K562 (cell line): ENCODE measurements at regions not wholly inside any gene's neighbourhood (a gene's known extent, or its start where the extent isn't known, plus 50 kb on each side); places are given as distances from the start of the nearest gene placed in this dataset.

Source experiments
- ATAC-seq: fragments of 200-7000 bp; cut with Tn5 transposase; 3 replicates; pipeline ENCODE4 v1.9.1; 2020; ENCODE audit warnings: moderate library complexity
- BruUV-seq: library from RNA; stranded (reverse); fragments of 400-500 nt; replicated peaks from 2 replicates; lab custom pipeline; 2021; lab: Mats Ljungman, UMichigan
- CTCF ChIA-PET: fragments of 300-600 bp; formaldehyde crosslinking; extraction: SDS; loops from one replicate; lab custom pipeline; 2021; ENCODE audit warnings: low intra/inter-chr PET ratio; lab: Yijun Ruan, JAX
- POLR2A ChIA-PET: fragments of 300-600, 350-650 bp; sonication (Branson Sonifier 250); formaldehyde crosslinking; extraction: SDS; loops from one replicate; lab custom pipeline; 2021; ENCODE audit warnings: antibody characterized with exemption, inconsistent platforms; lab: Yijun Ruan, JAX
- DNase-seq, 4 experiments: peaks; one replicate each; pipeline versions ENCODE4 v3.0.0 to v3.0.0-alpha.2; 2011 to 2018; ENCODE audit warnings: low spot score in 3 of 4, mixed read lengths in 3 of 4; ENCODE audit errors: extremely low read depth in 1 of 4
- FAIRE-seq: peaks from 2 replicates; lab custom pipeline; 2011; peaks lifted over from hg19 to GRCh38; lab: Jason Lieb, UNC
- H2AFZ ChIP-seq: 2 replicates; pipeline ENCODE4 v1.6.0; 2011; ENCODE audit warnings: low read depth, low read length, control low read depth, inconsistent platforms
- H3K27ac ChIP-seq: fragments of 200-600 bp; 3 replicates; pipeline ENCODE4 v1.8.0; 2011; ENCODE audit warnings: low read depth, mild to moderate bottlenecking, control low read depth, inconsistent platforms, low read length, moderate library complexity, mixed read lengths; ENCODE audit errors: extremely low read depth
- H3K27me3 ChIP-seq, 2 experiments: fragments of 300-600 bp in 1 of 2; 2 replicates in 1 of 2; 3 replicates in 1 of 2; pipeline versions ENCODE4 v1.6.0 to v1.8.0; 2011; ENCODE audit warnings: inconsistent platforms in 2 of 2, low read length in 2 of 2, mild to moderate bottlenecking in 1 of 2, mixed read lengths in 1 of 2, moderate library complexity in 1 of 2; ENCODE audit not compliant: control insufficient read depth in 2 of 2, insufficient read depth in 2 of 2
- H3K36me3 ChIP-seq: fragments of 300-600 bp; 3 replicates; pipeline ENCODE4 v1.8.0; 2011; ENCODE audit warnings: mild to moderate bottlenecking, low read length, inconsistent platforms; ENCODE audit not compliant: control insufficient read depth, insufficient read depth
- H3K4me1 ChIP-seq, 2 experiments: fragments of 200-600 bp in 1 of 2; replicated peaks in 1 of 2; 2 replicates in 1 of 2; 3 replicates in 1 of 2; pipeline versions ENCODE4 v1.5.1 to v1.8.0; 2011; ENCODE audit warnings: inconsistent platforms in 2 of 2, low read length in 2 of 2, mild to moderate bottlenecking in 1 of 2, mixed read lengths in 1 of 2, moderate library complexity in 1 of 2; ENCODE audit not compliant: control insufficient read depth in 2 of 2, insufficient read depth in 2 of 2
- H3K4me2 ChIP-seq: 2 replicates; pipeline ENCODE4 v1.6.1; 2011; ENCODE audit warnings: low read length, control low read depth, inconsistent platforms, mixed read lengths; ENCODE audit not compliant: insufficient read depth
- H3K4me3 ChIP-seq: fragments of 200-600 bp; sonication (generic), shearing (Covaris generic); 2 replicates; pipeline ENCODE4 v1.5.1; 2016; ENCODE audit warnings: control low read depth, inconsistent platforms
- H3K79me2 ChIP-seq: fragments of 200-600 bp; 3 replicates; pipeline ENCODE4 v1.8.0; 2011; ENCODE audit warnings: low read length, inconsistent platforms; ENCODE audit not compliant: control insufficient read depth, insufficient read depth
- H3K9ac ChIP-seq, 2 experiments: 2 replicates each; pipeline versions ENCODE4 v1.6.0 to v1.6.1; 2011; ENCODE audit warnings: low read depth in 2 of 2, low read length in 2 of 2, control low read depth in 1 of 2, inconsistent platforms in 1 of 2, mild to moderate bottlenecking in 1 of 2, mixed read lengths in 1 of 2; ENCODE audit not compliant: insufficient read depth in 1 of 2
- H3K9me1 ChIP-seq: one replicate; pipeline ENCODE4 v1.6.0; 2011; ENCODE audit warnings: inconsistent platforms, mild to moderate bottlenecking, low read length, moderate library complexity; ENCODE audit not compliant: control insufficient read depth, insufficient read depth
- H3K9me3 ChIP-seq: replicated peaks from 2 replicates; pipeline ENCODE4 v1.5.1; 2011; ENCODE audit warnings: low read depth, low read length, inconsistent platforms; ENCODE audit not compliant: control insufficient read depth, insufficient read depth
- H4K20me1 ChIP-seq: replicated peaks from 2 replicates; pipeline ENCODE4 v1.6.1; 2011; ENCODE audit warnings: low read length, inconsistent platforms, mixed read lengths; ENCODE audit not compliant: control insufficient read depth, insufficient read depth
- HMG20A ChIP-seq: fragments of 450-650 bp; formaldehyde crosslinking; conservative IDR thresholded peaks from 2 replicates; pipeline ENCODE4 v1.4.0; 2020; ENCODE audit warnings: mild to moderate bottlenecking, mixed read lengths
- JUND ChIP-seq, 2 experiments: IDR thresholded peaks; 2 replicates in 1 of 2; 3 replicates in 1 of 2; pipeline ENCODE4 v1.6.1; 2011; ENCODE audit warnings: borderline replicate concordance in 2 of 2, low read depth in 2 of 2, low read length in 2 of 2, improper control_type of control experiment in 1 of 2, missing biosample characterization in 1 of 2, missing genetic modification characterization in 1 of 2, missing genetic modification reagents in 1 of 2
- KDM5B ChIP-seq: fragments of 200-600 bp; sonication (generic); IDR thresholded peaks from 2 replicates; pipeline ENCODE4 v1.6.1; 2012; ENCODE audit warnings: low read depth, mild to moderate bottlenecking, moderate library complexity, low read length, control low read depth, inconsistent platforms; ENCODE audit not compliant: insufficient replicate concordance
- NFIX ChIP-seq: fragments of 250-450 bp; sonication (Bioruptor Pico); IDR thresholded peaks from 2 replicates; pipeline ENCODE4 v1.4.0; 2020; ENCODE audit warnings: low read depth, mild to moderate bottlenecking, moderate library complexity
- PTRF ChIP-seq: fragments of 450-650 bp; IDR thresholded peaks from 2 replicates; pipeline ENCODE4 v1.6.1; 2016; ENCODE audit warnings: mild to moderate bottlenecking, missing genetic modification characterization, missing compliant biosample characterization
- SMAD1 ChIP-seq: fragments of 150-350 bp; IDR thresholded peaks from 2 replicates; pipeline ENCODE4 v1.6.1; 2014; ENCODE audit warnings: low read length, low read depth; ENCODE audit not compliant: partially characterized antibody
- SP2 ChIP-seq: IDR thresholded peaks from 2 replicates; pipeline ENCODE4 v1.6.1; 2011; ENCODE audit warnings: mild to moderate bottlenecking, low read depth, low read length, moderate library complexity; ENCODE audit not compliant: poor library complexity, severe bottlenecking; ENCODE audit errors: extremely low read depth
- TGIF2 ChIP-seq: sonication (generic); formaldehyde crosslinking; IDR thresholded peaks from 2 replicates; pipeline ENCODE4 v1.8.1; 2022; ENCODE audit warnings: mild to moderate bottlenecking, missing genetic modification reagents, moderate library complexity
- ZKSCAN1 ChIP-seq: fragments of 150-350 bp; IDR thresholded peaks from 2 replicates; pipeline ENCODE4 v1.6.1; 2016; ENCODE audit warnings: low read depth, low read length
- ZNF695 ChIP-seq: fragments of 450-650 bp; formaldehyde crosslinking; IDR thresholded peaks from 2 replicates; pipeline ENCODE4 v1.4.0; 2020; ENCODE audit warnings: mild to moderate bottlenecking, moderate library complexity
- ZNF76 ChIP-seq: fragments of 250-450 bp; sonication (Bioruptor Pico); IDR thresholded peaks from 2 replicates; pipeline ENCODE4 v1.4.0; 2020; ENCODE audit warnings: mild to moderate bottlenecking, moderate library complexity, borderline replicate concordance
- WGBS: fragments of 100-300 bp; shearing (Covaris generic); methylation state at CpG from one replicate; pipeline ENCODE4 v1.1.6; 2016; ENCODE audit warnings: low coverage, mixed read lengths; ENCODE audit not compliant: insufficient coverage; ENCODE audit errors: missing lambda C conversion rate; 5-methylcytosine and 5-hydroxymethylcytosine counted together
- in situ Hi-C: fragments of 300-500 bp; cut with MboI; formaldehyde crosslinking; loops from 4 replicates; pipeline ENCODE4 v1.15.0; 2018; ENCODE audit warnings: inconsistent platforms, mixed read lengths
- intact Hi-C: fragments of 100-400 bp; cut with micrococcal nuclease; formaldehyde crosslinking; loops from 2 replicates; pipeline ENCODE4 v1.14.2; 2022
- TF ChIP-seq, protein P1 (sequence below), 2 experiments: fragments of 450-650 bp in 1 of 2; IDR thresholded peaks; 2 replicates each; pipeline ENCODE4 v1.6.1; 2011 to 2017; ENCODE audit warnings: low read depth in 2 of 2, antibody characterized with exemption in 1 of 2, borderline replicate concordance in 1 of 2, low read length in 1 of 2, mild to moderate bottlenecking in 1 of 2, mixed read lengths in 1 of 2; ENCODE audit not compliant: control insufficient read depth in 1 of 2

DNA sequence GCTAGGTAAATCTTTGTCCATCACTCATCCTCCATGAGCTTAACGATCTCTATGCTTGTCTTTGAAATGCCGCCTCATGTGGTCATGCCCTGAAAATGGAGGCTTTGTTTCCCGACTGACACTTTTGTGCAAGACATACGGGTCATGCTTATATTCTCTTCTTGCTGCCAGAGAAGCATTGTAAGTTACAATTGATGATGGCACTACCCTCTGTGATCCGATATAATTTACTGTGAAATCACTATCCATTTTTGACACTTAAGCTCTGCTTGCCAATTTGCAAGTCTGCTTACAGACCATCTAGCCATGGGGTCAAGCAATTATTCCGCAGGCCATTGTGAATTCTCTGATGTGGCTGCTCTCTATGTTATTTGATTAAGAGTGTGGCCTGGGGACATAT is 650.0 kb downstream of the FLRT2 start (continued):
- TF ChIP-seq, protein P1, sequence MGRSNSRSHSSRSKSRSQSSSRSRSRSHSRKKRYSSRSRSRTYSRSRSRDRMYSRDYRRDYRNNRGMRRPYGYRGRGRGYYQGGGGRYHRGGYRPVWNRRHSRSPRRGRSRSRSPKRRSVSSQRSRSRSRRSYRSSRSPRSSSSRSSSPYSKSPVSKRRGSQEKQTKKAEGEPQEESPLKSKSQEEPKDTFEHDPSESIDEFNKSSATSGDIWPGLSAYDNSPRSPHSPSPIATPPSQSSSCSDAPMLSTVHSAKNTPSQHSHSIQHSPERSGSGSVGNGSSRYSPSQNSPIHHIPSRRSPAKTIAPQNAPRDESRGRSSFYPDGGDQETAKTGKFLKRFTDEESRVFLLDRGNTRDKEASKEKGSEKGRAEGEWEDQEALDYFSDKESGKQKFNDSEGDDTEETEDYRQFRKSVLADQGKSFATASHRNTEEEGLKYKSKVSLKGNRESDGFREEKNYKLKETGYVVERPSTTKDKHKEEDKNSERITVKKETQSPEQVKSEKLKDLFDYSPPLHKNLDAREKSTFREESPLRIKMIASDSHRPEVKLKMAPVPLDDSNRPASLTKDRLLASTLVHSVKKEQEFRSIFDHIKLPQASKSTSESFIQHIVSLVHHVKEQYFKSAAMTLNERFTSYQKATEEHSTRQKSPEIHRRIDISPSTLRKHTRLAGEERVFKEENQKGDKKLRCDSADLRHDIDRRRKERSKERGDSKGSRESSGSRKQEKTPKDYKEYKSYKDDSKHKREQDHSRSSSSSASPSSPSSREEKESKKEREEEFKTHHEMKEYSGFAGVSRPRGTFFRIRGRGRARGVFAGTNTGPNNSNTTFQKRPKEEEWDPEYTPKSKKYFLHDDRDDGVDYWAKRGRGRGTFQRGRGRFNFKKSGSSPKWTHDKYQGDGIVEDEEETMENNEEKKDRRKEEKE (IDR thresholded peaks at IDR 0.05; ENCODE audit: borderline replicate concordance in 1 of 2, control insufficient read depth in 1 of 2, low read depth in 2 of 2, low read length in 1 of 2) = no peak
- TF ChIP-seq PTRF (tag) (no peak), ZNF76 (CRISPR knock-in tag) (no peak)

- POLR2A ChIA-PET = no interaction called here
Observed at GRCh38 chr14:86168371-86168770, 638.4 kb downstream of the FLRT2 start.

More at GRCh38 chr14:86168371-86168770, 638.4 kb downstream of the FLRT2 start:
- no peaks in the 10 kb centered on the region for H3K9me1 ChIP-seq
- no peaks in the 10 kb centered on the region for H3K27me3 ChIP-seq
- no peaks in the 10 kb centered on the region for H3K9me3 ChIP-seq
- H2AFZ ChIP-seq = no peak overlapping the region
- no peak for DNase-seq
- 0% methylated on average over 4 of the region's 7 CpGs for WGBS
- intact Hi-C loops = no loop called here
- H3K4me1 ChIP-seq = no peaks in the 10 kb centered on the region
- CTCF ChIA-PET = no interaction called here
- H3K27ac ChIP-seq = no peak overlapping the region
- H3K9ac ChIP-seq = no peak overlapping the region
- in situ Hi-C loops = no loop called here
- BruUV-seq = no TSS peak
- no peak overlapping the region for H3K4me2 ChIP-seq
- H4K20me1 ChIP-seq = no peaks in the 10 kb centered on the region
- TF ChIP-seq SMAD1 = no peak
- no peak for TF ChIP-seq SP2
- no peak for TF ChIP-seq TGIF2 (CRISPR knock-in tag)
- no peak for TF ChIP-seq KDM5B
- no peak for TF ChIP-seq JUND (IDR thresholded peaks at IDR 0.05; ENCODE audit: borderline replicate concordance, low read depth, low read length)
- TF ChIP-seq JUND (tag; IDR thresholded peaks at IDR 0.05; ENCODE audit: borderline replicate concordance, low read depth, low read length) = no peak
- TF ChIP-seq HMG20A (CRISPR knock-in tag) = no peak
- TF ChIP-seq ZNF695 (CRISPR knock-in tag) = no peak
- no peak for TF ChIP-seq ZKSCAN1
- TF ChIP-seq NFIX (CRISPR knock-in tag) = no peak
- no peak for FAIRE-seq
- no peaks in the 10 kb centered on the region for H3K36me3 ChIP-seq
- no peak overlapping the region for H3K4me3 ChIP-seq
- H3K79me2 ChIP-seq = no peaks in the 10 kb centered on the region
- ATAC-seq = no peak
